Hindlimb muscle (tissue), 1 donor: ENCODE measurements at regions not wholly inside any gene's neighbourhood (a gene's known extent, or its start where the extent isn't known, plus 50 kb on each side); places are given as distances from the start of the nearest gene placed in this dataset.
"Not testable (repeated sequence)": the region's sequence is repeated elsewhere in the genome, so short reads cannot be mapped to it uniquely, and the experiment has no call there.

Experiments
- DNase-seq: peaks from one replicate; pipeline ENCODE4 v3.0.0-alpha.2; 2013

GRCh38 chr14:101292448-101292847 lies 268.8 kb upstream of the DIO3 start:
- no peak for DNase-seq

GRCh38 chr14:101293605-101294004 lies 267.7 kb upstream of the DIO3 start:
- DNase-seq: no peak

- no peak for DNase-seq
Measured at GRCh38 chr14:101294136-101294535, 267.2 kb upstream of the DIO3 start.

- DNase-seq: not testable (repeated sequence)
Measured at GRCh38 chr14:101299781-101300180, 261.5 kb upstream of the DIO3 start.

GRCh38 chr14:101301011-101301410 lies 260.3 kb upstream of the DIO3 start:
- no peak for DNase-seq

GRCh38 chr14:101307162-101307561 lies 254.1 kb upstream of the DIO3 start:
- not testable (repeated sequence) for DNase-seq

GRCh38 chr14:101311186-101311585 lies 250.1 kb upstream of the DIO3 start:
- not testable (repeated sequence) for DNase-seq

- DNase-seq: no peak
Measured at GRCh38 chr14:101313268-101313667, 248.0 kb upstream of the DIO3 start.

GRCh38 chr14:101315802-101316296 lies 245.4 kb upstream of the DIO3 start:
- no peak for DNase-seq

GRCh38 chr14:101318271-101318670 lies 243.0 kb upstream of the DIO3 start:
- DNase-seq: no peak

GRCh38 chr14:101320396-101320795 lies 240.9 kb upstream of the DIO3 start:
- no peak for DNase-seq

GRCh38 chr14:101322223-101322622 lies 239.1 kb upstream of the DIO3 start:
- DNase-seq: no peak

GRCh38 chr14:101323111-101323510 lies 238.2 kb upstream of the DIO3 start:
- no peak for DNase-seq

GRCh38 chr14:101323614-101324235 lies 237.6 kb upstream of the DIO3 start:
- not testable (repeated sequence) for DNase-seq

GRCh38 chr14:101325319-101325718 lies 236.0 kb upstream of the DIO3 start:
- DNase-seq: no peak

GRCh38 chr14:101328412-101329028 lies 232.8 kb upstream of the DIO3 start:
- no peak for DNase-seq

- no peak for DNase-seq
Measured at GRCh38 chr14:101330416-101331140, 230.7 kb upstream of the DIO3 start.

- DNase-seq: no peak
Measured at GRCh38 chr14:101331141-101331525, 230.2 kb upstream of the DIO3 start.

- DNase-seq: no peak
Measured at GRCh38 chr14:101331661-101332169, 229.6 kb upstream of the DIO3 start.

GRCh38 chr14:101332281-101332680 lies 229.0 kb upstream of the DIO3 start:
- DNase-seq: no peak

GRCh38 chr14:101333335-101334280 lies 227.7 kb upstream of the DIO3 start:
- DNase-seq: no peak

GRCh38 chr14:101334656-101335055 lies 226.6 kb upstream of the DIO3 start:
- no peak for DNase-seq
